ENCODE measurements at regions not wholly inside any gene's neighbourhood (a gene's known extent, or its start where the extent isn't known, plus 50 kb on each side); places are given as distances from the start of the nearest gene placed in this dataset.

- no peak for DNase-seq (ENCODE audit: low read depth)
- H3K27me3 ChIP-seq (ENCODE audit: control insufficient read depth, insufficient read depth, low read length) = no peaks in the 10 kb centered on the region
- no peak overlapping the region for H3K4me3 ChIP-seq (ENCODE audit: low read depth, low read length)
- POLR2A ChIA-PET = no interaction called here
- CTCF ChIA-PET = no interaction called here
- H3K36me3 ChIP-seq (ENCODE audit: control insufficient read depth, insufficient read depth, low read length) = no peaks in the 10 kb centered on the region
- no peak for TF ChIP-seq CTCF (IDR thresholded peaks at IDR 0.05; ENCODE audit: insufficient read depth, low read depth, low read length)
These were observed 452.3 kb upstream of the MEX3C start for GRCh38 chr18:51649796-51650195.

- CTCF ChIA-PET = no interaction called here
- Histone ChIP-seq H3K4me3 (ENCODE audit: low read depth, low read length) (no peak overlapping the region), H3K27me3 (ENCODE audit: control insufficient read depth, insufficient read depth, low read length) (no peaks in the 10 kb centered on the region), H3K36me3 (ENCODE audit: control insufficient read depth, insufficient read depth, low read length) (no peaks in the 10 kb centered on the region)
- TF ChIP-seq CTCF (IDR thresholded peaks at IDR 0.05; ENCODE audit: insufficient read depth, low read depth, low read length) = no peak
- DNase-seq (ENCODE audit: low read depth) = no peak
- POLR2A ChIA-PET = no interaction called here
These were observed 454.3 kb upstream of the MEX3C start for GRCh38 chr18:51651761-51652160.

- ChIA-PET CTCF (no interaction called here), POLR2A (no interaction called here)
- Histone ChIP-seq H3K36me3 (ENCODE audit: control insufficient read depth, insufficient read depth, low read length) (no peaks in the 10 kb centered on the region), H3K4me3 (ENCODE audit: low read depth, low read length) (no peak overlapping the region), H3K27me3 (ENCODE audit: control insufficient read depth, insufficient read depth, low read length) (no peaks in the 10 kb centered on the region)
- no peak for TF ChIP-seq CTCF (IDR thresholded peaks at IDR 0.05; ENCODE audit: insufficient read depth, low read depth, low read length)
- DNase-seq (ENCODE audit: low read depth) = no peak
These were observed 456.2 kb upstream of the MEX3C start for GRCh38 chr18:51653507-51654213.

- Histone ChIP-seq H3K27me3 (ENCODE audit: control insufficient read depth, insufficient read depth, low read length) (no peaks in the 10 kb centered on the region), H3K4me3 (ENCODE audit: low read depth, low read length) (no peak overlapping the region), H3K36me3 (ENCODE audit: control insufficient read depth, insufficient read depth, low read length) (no peaks in the 10 kb centered on the region)
- ChIA-PET POLR2A (no interaction called here), CTCF (no interaction called here)
- DNase-seq (ENCODE audit: low read depth) = no peak
- TF ChIP-seq CTCF (IDR thresholded peaks at IDR 0.05; ENCODE audit: insufficient read depth, low read depth, low read length) = no peak
These were observed 457.2 kb upstream of the MEX3C start for GRCh38 chr18:51654488-51655326.

- TF ChIP-seq CTCF (IDR thresholded peaks at IDR 0.05; ENCODE audit: insufficient read depth, low read depth, low read length) = no peak
- no peak for DNase-seq (ENCODE audit: low read depth)
- Histone ChIP-seq H3K4me3 (ENCODE audit: low read depth, low read length) (no peak overlapping the region), H3K36me3 (ENCODE audit: control insufficient read depth, insufficient read depth, low read length) (no peaks in the 10 kb centered on the region), H3K27me3 (ENCODE audit: control insufficient read depth, insufficient read depth, low read length) (no peaks in the 10 kb centered on the region)
- ChIA-PET CTCF (no interaction called here), POLR2A (no interaction called here)
These were observed 457.8 kb upstream of the MEX3C start for GRCh38 chr18:51655327-51655698.
